ENCODE measurements at regions not wholly inside any gene's neighbourhood (a gene's known extent, or its start where the extent isn't known, plus 50 kb on each side); places are given as distances from the start of the nearest gene placed in this dataset.

DNA sequence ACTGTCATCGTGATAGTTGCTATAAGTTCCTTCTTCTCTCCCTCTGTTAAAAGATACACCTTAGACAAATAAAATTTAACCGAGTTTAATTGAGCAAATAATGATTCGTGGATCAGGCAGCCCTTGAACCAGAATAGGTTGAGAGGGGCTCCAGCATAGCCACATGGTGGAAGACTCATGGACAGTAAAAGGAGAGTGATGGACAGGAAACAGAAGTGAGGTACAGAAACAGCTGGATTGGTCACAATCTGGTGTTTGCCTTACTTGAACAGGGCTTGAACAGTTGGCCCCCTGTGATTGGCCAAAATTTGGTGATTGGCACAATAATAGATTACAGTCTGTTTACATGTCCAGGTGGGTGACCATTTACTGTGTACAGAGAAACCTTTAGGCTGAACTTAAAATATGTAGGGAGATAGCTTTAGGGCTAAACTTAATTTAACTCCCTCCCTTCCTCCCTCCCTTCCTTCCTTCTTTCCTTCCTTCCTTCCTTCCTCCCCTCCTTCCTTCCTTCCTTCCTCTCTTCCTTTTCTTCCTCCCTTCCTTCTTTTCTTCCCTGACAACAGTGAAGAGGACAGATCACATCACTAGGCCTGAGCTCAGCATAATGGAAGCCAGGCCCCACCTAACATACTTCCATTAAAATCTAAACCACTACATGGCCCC is 531.8 kb upstream of the JARID2 start:
- Mint-ChIP-seq H3K27me3 (ENCODE audit: low read depth in 3 of 3) (peaks cover 1 to 4% (median 2%) of the 10 kb centered on the region in 3 donors), H3K9me3 (no peaks in the 10 kb centered on the region), H3K4me3 (no peak overlapping the region), H3K36me3 (peaks cover 0 to 10% (median 5%) of the 10 kb centered on the region in 3 donors), H3K4me1 (peaks cover 39 to 48% of the 10 kb centered on the region in 2 donors), H3K27ac (no peak overlapping the region)
- DNase-seq = no peak

DNA sequence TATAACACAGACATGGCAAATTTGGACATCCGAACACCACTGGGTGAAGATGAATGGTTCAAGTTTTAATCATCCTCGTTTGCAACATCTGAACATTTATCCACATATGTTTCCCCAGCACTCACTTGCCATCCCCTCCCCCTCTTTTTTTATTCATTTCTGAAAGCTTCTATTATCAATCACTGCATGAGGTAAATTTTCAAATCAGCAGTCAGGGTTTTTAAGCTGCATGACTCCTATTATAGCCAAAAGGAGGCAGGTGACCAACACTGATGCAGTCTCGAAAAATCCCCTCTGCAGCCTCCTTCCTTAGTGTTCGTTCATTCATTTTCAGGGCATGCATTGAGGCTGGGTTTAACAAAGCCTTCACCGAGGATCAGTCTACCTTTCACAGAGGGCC is 530.8 kb upstream of the JARID2 start:
- Mint-ChIP-seq H3K4me1 (peaks cover 47 to 58% of the 10 kb centered on the region in 2 donors), H3K27ac (no peak overlapping the region), H3K36me3 (peaks cover 0 to 15% (median 5%) of the 10 kb centered on the region in 3 donors), H3K27me3 (ENCODE audit: low read depth in 3 of 3) (peaks cover 2 to 7% (median 4%) of the 10 kb centered on the region in 3 donors), H3K4me3 (peak overlapping the region in 1 of 5 donors; percentile 24), H3K9me3 (no peaks in the 10 kb centered on the region)
- no peak for DNase-seq

DNA sequence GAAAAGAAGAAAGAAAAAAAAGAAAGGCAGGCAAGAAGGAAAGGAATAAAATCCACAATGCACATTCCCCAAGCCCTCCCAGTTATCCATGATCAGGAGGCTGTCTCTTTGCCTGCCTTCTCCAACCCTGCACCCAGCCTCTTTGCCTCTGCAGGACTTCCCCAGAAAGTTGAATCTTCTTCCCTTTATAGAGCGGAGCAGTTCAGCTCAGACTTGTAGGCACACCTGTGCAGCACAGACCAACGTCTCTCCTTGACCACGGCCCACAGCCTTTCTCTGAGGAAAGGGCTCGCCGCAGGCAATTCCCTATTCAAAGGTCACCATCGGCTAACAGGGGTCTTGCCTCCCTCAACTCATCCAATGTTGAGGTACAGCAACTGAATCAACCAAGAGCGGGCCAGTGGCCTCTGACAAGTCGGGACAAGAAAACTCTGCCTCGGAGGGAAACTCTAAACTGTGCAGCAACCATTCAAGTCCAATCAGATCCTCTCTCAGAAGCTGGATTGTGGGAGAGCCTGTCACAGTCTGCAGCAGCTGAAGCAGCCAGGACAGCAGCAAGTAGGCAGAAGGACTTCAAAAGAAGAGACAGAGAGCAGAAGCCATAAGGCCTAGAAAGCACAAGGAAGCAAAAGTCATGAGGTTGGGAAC is 529.2 kb upstream of the JARID2 start:
- H3K4me3 Mint-ChIP-seq = peak overlapping the region; percentile 49 to 83 (median 76)
- peak overlapping the region in 5 of 6 donors; percentile 63 to 89 (median 81) for H3K27ac Mint-ChIP-seq
- H3K4me1 Mint-ChIP-seq = peaks cover 54 to 64% of the 10 kb centered on the region in 2 donors
- peaks cover 0 to 15% (median 5%) of the 10 kb centered on the region in 3 donors for H3K36me3 Mint-ChIP-seq
- H3K9me3 Mint-ChIP-seq = no peaks in the 10 kb centered on the region
- H3K27me3 Mint-ChIP-seq (ENCODE audit: low read depth in 3 of 3) = peaks cover 2 to 7% (median 4%) of the 10 kb centered on the region in 3 donors
- DNase-seq = no peak

DNA sequence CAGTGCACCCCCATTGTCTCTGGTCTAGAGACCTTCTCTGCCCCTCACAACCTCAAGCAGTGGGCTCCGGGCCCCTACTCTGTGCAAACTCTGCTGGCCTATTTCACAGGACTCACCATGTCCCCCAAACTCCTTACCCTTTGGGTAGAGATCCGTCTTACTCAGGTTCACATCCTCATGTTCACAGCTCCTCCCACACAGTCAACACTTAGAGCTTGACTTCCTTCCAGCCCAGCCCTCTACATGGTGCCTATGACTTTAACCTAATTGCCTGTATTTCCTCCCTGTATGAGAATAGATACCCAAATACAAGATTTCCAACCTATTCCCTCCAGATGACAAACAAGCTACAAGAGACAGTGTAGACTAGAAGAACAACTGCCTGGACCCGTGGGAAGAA is 528.6 kb upstream of the JARID2 start:
- Mint-ChIP-seq H3K9me3 (no peaks in the 10 kb centered on the region), H3K27ac (peak overlapping the region; percentile 76 to 94 (median 88)), H3K36me3 (peaks cover 0 to 15% (median 5%) of the 10 kb centered on the region in 3 donors), H3K4me3 (peak overlapping the region; percentile 74 to 86 (median 80)), H3K27me3 (ENCODE audit: low read depth in 3 of 3) (peaks cover 2 to 7% (median 4%) of the 10 kb centered on the region in 3 donors), H3K4me1 (peaks cover 58 to 70% of the 10 kb centered on the region in 2 donors)
- DNase-seq = peak; percentile 58 to 63 (median 62)

DNA sequence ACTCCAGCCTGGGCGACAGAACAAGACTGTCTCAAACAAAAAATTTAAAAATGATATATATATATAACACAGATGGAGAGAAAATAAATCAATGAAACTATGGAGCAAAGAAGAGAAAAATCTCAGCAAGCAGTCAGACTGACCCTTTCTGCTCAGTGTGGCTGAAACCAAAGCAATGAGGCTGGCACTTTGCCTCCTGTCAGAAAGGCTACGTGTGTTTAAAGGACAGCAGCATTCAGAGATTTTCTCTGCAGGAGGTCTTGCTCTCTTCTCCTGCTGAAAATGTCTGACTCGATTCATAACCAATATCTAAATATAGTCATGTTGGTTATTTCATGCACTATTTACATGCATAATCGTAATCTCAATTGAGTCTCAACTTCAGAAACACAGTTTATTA is 527.0 kb upstream of the JARID2 start:
- no peak for DNase-seq
- Mint-ChIP-seq H3K4me3 (peak overlapping the region in 2 of 5 donors; percentile 22 to 58), H3K27me3 (ENCODE audit: low read depth in 3 of 3) (peaks cover 2 to 5% (median 4%) of the 10 kb centered on the region in 3 donors), H3K36me3 (peaks cover 3 to 15% (median 5%) of the 10 kb centered on the region in 3 donors), H3K27ac (peak overlapping the region in 1 of 6 donors; percentile 61), H3K4me1 (peaks cover 73 to 85% of the 10 kb centered on the region in 2 donors), H3K9me3 (no peaks in the 10 kb centered on the region)

DNA sequence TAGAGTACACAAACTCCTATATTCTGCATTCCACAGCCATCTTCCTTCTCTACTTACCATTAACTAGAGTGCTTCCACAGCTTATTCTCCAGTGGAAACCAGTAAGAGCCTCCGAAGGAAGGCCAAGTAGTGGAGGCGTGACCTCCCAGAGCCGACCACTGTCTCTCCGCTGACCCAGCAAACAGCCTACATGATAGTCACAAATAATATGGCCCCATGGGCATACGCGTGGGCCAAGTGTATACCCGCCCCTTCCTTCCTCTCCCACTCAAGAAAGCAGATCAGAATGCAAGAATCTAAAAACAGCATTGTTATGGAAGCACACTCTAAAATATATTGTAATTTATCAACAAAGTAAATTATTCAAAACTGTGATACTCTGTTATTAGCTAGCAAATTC is 526.6 kb upstream of the JARID2 start:
- Mint-ChIP-seq H3K27ac (peak overlapping the region in 4 of 6 donors; percentile 25 to 66 (median 57)), H3K27me3 (ENCODE audit: low read depth in 3 of 3) (peaks cover 2 to 5% (median 4%) of the 10 kb centered on the region in 3 donors), H3K4me1 (peaks cover 76 to 89% of the 10 kb centered on the region in 2 donors), H3K36me3 (peaks cover 3 to 15% (median 5%) of the 10 kb centered on the region in 3 donors), H3K4me3 (peak overlapping the region; percentile 22 to 69 (median 58)), H3K9me3 (no peaks in the 10 kb centered on the region)
- no peak for DNase-seq

DNA sequence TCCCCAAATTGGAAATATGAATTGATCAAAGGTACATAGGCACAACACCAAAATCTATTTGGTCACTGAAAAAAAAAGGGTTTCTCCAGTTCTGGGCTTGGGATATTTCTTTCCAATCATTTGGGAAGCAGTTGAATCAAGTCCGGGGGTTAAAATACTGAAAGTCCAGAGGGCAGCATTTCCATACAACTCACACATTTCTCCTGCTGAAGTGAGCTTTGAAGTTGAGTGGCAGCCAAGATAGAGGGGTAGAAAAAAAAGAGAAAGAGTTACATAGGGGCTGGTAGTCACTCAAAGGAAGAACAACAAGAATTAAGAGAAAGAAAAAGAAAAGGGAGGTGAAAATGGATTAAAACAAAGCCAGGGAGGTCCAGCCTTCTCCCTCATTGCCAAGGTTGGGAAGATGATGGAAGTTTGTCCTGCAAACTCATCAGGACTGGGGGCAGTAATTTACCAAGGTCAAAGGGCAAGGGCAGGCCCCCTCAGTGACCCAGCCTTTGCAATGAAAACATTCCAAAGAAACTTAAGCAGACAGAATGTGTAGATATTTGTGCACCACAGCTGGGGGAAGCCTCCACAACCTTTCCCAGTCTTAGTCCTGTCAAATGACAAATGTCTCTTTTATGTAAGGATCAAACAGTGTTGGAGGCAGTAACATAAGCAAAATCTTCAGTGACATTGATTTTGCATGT is 525.3 kb upstream of the JARID2 start:
- Mint-ChIP-seq H3K4me3 (no peak overlapping the region), H3K27ac (peak overlapping the region in 2 of 6 donors; percentile 17 to 87), H3K4me1 (peaks cover 75 to 81% of the 10 kb centered on the region in 2 donors)

DNA sequence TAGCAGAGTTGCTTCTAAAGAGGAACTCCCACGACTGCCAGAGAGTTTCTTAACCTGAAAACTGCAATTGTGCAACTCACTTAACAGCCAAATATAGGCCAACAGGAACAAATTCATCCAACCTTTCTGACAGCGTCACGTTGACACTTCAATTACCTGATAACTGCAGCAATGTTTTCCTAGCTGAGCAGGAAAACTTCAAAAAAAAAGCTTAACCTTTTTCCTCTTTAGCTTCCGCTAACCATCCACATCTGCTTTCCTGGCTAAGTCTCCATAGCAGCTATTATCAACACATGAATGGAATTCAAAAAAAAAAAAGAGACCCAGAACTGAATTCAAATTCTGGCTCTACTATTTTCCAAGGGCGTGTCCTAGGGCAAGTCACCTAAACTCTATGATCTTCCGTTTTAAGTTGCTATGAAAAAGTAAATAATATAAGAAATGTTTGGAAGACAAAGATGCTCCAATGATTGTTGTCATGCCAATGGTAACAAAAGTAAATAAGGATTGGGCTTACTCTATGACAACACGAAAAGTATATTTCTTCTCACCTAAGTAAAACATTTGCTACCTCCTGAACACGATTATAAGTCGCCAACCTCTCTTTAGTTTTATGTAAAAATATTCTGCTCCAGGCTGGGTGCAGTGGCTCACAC is 524.6 kb upstream of the JARID2 start:
- H3K36me3 Mint-ChIP-seq = peaks cover 3 to 12% (median 5%) of the 10 kb centered on the region in 3 donors
- peaks cover 69 to 74% of the 10 kb centered on the region in 2 donors for H3K4me1 Mint-ChIP-seq
- H3K9me3 Mint-ChIP-seq = no peaks in the 10 kb centered on the region
- H3K27ac Mint-ChIP-seq = peak overlapping the region in 1 of 6 donors; percentile 17
- no peak overlapping the region for H3K4me3 Mint-ChIP-seq
- H3K27me3 Mint-ChIP-seq (ENCODE audit: low read depth in 3 of 3) = peaks cover 2 to 5% (median 2%) of the 10 kb centered on the region in 3 donors
- DNase-seq = no peak

More for the DNA sequence above, 525.3 kb upstream of the JARID2 start:
- Mint-ChIP-seq H3K27me3 (ENCODE audit: low read depth in 3 of 3) (peaks cover 2 to 5% (median 4%) of the 10 kb centered on the region in 3 donors), H3K36me3 (peaks cover 3 to 15% (median 5%) of the 10 kb centered on the region in 3 donors), H3K9me3 (no peaks in the 10 kb centered on the region)
- no peak for DNase-seq

DNA sequence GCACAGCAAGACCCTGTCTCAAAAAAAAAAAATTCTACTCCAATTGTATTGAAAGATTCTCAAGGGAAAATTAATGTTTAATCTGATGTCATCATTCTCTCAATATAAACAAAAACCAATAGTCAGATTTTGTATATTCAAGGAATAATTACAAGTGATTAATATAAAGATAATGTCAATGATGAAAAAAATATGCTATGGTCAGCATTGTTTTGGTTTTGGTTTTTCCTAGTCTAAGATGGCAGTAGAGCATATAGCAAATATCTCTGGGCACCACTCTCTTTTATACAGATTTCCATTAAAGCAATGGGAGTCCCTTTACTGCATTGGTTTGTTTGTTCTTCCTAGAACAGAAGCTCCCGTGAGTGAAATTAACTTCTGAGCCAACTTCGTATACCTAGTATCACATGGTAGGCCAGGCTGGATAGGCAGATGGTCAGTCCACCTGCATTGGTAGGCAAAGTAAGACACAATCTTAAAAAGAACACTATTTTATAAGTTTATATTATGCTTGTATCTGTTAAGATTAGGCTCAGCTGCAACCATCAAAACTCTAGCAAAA is 523.8 kb upstream of the JARID2 start:
- Mint-ChIP-seq H3K4me3 (no peak overlapping the region), H3K9me3 (no peaks in the 10 kb centered on the region), H3K27me3 (ENCODE audit: low read depth in 3 of 3) (peaks cover 2 to 3% (median 2%) of the 10 kb centered on the region in 3 donors), H3K4me1 (peaks cover 61 to 68% of the 10 kb centered on the region in 2 donors), H3K27ac (peak overlapping the region in 3 of 6 donors; percentile 17 to 53 (median 40)), H3K36me3 (peaks cover 3 to 12% (median 5%) of the 10 kb centered on the region in 3 donors)
- no peak for DNase-seq

DNA sequence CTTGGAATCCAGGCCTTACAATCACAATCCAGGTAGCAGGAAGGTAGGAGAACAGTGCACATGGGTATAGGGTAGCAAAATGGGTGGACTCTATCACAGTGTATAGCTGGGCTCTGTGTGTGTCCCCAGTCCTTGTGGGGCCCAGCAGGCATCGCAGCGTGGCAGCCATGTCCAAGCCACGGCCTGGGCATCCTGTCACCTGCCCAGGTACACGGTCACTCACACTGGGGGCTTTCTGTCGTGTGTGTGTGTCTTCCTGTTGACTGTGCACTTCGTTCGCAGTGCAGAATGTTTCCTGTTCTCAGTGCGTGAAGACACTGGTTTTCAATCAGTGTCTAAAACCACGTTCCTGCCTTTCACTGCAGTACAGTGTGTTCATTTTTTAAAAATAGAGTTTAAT is 523.2 kb upstream of the JARID2 start:
- Mint-ChIP-seq H3K36me3 (peaks cover 0 to 6% (median 3%) of the 10 kb centered on the region in 3 donors), H3K27ac (peak overlapping the region; percentile 3 to 75 (median 52)), H3K4me1 (peaks cover 55 to 68% of the 10 kb centered on the region in 2 donors), H3K9me3 (no peaks in the 10 kb centered on the region), H3K27me3 (ENCODE audit: low read depth in 3 of 3) (peaks cover 2 to 3% (median 3%) of the 10 kb centered on the region in 3 donors), H3K4me3 (peak overlapping the region in 4 of 5 donors; percentile 11 to 44 (median 22))
- DNase-seq = peak in 1 of 3 donors; percentile 19

DNA sequence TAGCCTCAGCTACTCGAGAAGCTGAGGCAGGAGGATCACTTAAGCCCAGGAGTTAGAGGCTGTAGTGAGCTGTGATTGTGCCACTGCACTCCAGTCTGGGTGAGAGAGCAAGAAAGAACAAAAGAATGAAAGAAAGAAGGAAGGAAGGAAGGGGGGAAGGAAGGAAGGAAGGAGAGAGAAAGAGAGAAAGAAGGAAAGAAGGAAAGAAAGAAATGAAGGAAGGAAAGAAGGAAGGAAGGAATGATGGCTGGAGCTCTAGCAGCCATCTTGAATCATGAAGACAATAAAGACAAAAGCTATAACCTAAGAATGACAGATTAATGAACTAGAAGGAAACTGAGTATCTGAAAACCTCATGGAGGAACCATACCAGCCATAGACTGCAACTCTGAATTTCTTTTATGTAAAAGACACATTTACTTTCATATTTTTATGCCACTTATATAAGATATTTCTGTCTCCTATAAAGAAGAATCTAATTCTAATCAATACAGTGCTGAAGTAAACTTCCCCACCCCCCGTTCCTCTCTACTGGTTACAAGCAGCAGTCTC is 522.3 kb upstream of the JARID2 start:
- Mint-ChIP-seq H3K4me3 (no peak overlapping the region), H3K9me3 (no peaks in the 10 kb centered on the region), H3K4me1 (peaks cover 56 to 72% of the 10 kb centered on the region in 2 donors), H3K36me3 (peaks cover 0 to 6% (median 3%) of the 10 kb centered on the region in 3 donors), H3K27ac (peak overlapping the region in 4 of 6 donors; percentile 35 to 70 (median 61)), H3K27me3 (ENCODE audit: low read depth in 3 of 3) (peaks cover 2 to 4% (median 3%) of the 10 kb centered on the region in 3 donors)
- DNase-seq = no peak

DNA sequence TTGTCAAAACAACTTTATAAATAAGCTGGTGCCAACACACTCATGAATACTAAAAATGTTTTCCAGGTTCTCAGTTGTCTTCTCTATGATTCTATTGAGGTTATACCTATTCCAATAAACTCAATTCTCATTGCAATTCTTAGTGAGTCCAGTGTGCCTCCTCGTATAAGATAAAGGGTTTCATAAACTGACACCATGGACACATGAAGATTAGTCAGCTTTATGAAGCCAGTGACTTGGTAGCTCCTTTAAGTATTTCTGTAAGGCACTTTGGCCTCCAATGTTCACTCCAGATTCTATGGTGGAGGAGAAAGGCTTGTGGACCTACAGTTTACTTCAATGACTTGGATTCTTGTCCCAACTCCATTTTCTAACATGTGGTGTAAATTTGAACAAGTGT is 521.3 kb upstream of the JARID2 start:
- no peak overlapping the region for H3K4me3 Mint-ChIP-seq
- no peak for DNase-seq
- H3K27ac Mint-ChIP-seq = no peak overlapping the region
- peaks cover 0 to 3% (median under 1%) of the 10 kb centered on the region in 3 donors for H3K36me3 Mint-ChIP-seq
- peaks cover 0 to 3% (median 0%) of the 10 kb centered on the region in 3 donors for H3K27me3 Mint-ChIP-seq (ENCODE audit: low read depth in 3 of 3)
- peaks cover 55 to 73% of the 10 kb centered on the region in 2 donors for H3K4me1 Mint-ChIP-seq
- no peaks in the 10 kb centered on the region for H3K9me3 Mint-ChIP-seq

All from immature natural killer cell (primary cell).